ENCODE measurements at regions not wholly inside any gene's neighbourhood (a gene's known extent, or its start where the extent isn't known, plus 50 kb on each side); places are given as distances from the start of the nearest gene placed in this dataset.

- TF ChIP-seq ZNF280B (CRISPR knock-in tag; IDR thresholded peaks at IDR 0.05) (no peak), ZNF3 (CRISPR knock-in tag; IDR thresholded peaks at IDR 0.05) (no peak), CTCF (IDR thresholded peaks at IDR 0.05 in 2 of 3, conservative IDR thresholded peaks at IDR 0.05 in 1 of 3; ENCODE audit: insufficient read depth in 2 of 3, low read depth in 1 of 3, low read length in 3 of 3) (peak; percentile 6 to 43 (median 18); a peak in 2 of 6 replicates), NFIC (IDR thresholded peaks at IDR 0.05) (no peak), TRIM25 (IDR thresholded peaks at IDR 0.05; ENCODE audit: borderline replicate concordance) (no peak), RHOXF2B (CRISPR knock-in tag; conservative IDR thresholded peaks at IDR 0.05) (no peak), KAT2B (IDR thresholded peaks at IDR 0.05; ENCODE audit: low read depth, low read length) (no peak), FOXA1 (IDR thresholded peaks at IDR 0.05; ENCODE audit: borderline replicate concordance) (no peak), CREM (IDR thresholded peaks at IDR 0.05; ENCODE audit: low read depth) (no peak), PML (IDR thresholded peaks at IDR 0.05; ENCODE audit: low read length) (no peak), DDX20 (tag; IDR thresholded peaks at IDR 0.05; ENCODE audit: low read depth) (no peak)
Observed at GRCh38 chr5:72584466-72584865, 77.3 kb upstream of the ZNF366 start (continued).
